ENCODE measurements at regions not wholly inside any gene's neighbourhood (a gene's known extent, or its start where the extent isn't known, plus 50 kb on each side); places are given as distances from the start of the nearest gene placed in this dataset.

GRCh38 chr4:67220861-67221260, 324.4 kb downstream of the CENPC start:
- no peaks in the 10 kb centered on the region for H3K36me3 ChIP-seq (ENCODE audit: control insufficient read depth in 2 of 2, extremely low read depth in 1 of 2, insufficient read depth in 2 of 2, low read length in 2 of 2)
- no peak overlapping the region for H3K4me2 ChIP-seq (ENCODE audit: insufficient read depth, low read length)
- dilution Hi-C loops (cut with MboI; ENCODE audit: extremely low pct_ligation_motif_present, low sequenced_read_pairs) (no loop called here), intact Hi-C loops (cut with micrococcal nuclease) (no loop called here)
- H3K27ac ChIP-seq (ENCODE audit: insufficient read depth, low read depth, low read length): no peak overlapping the region
- TF ChIP-seq FOS (IDR thresholded peaks at IDR 0.05; ENCODE audit: borderline replicate concordance, insufficient read depth, low read length) (no peak), CTCF (IDR thresholded peaks at IDR 0.05; ENCODE audit: extremely low read depth in 1 of 2, insufficient read depth in 1 of 2, low read depth in 1 of 2, low read length in 2 of 2) (no peak), EZH2 (IDR thresholded peaks at IDR 0.05; ENCODE audit: borderline replicate concordance, low read depth, low read length, severe bottlenecking) (no peak), MAX (IDR thresholded peaks at IDR 0.05; ENCODE audit: insufficient read depth, insufficient read length) (no peak), POLR2A (IDR thresholded peaks at IDR 0.05; ENCODE audit: low read depth, low read length) (no peak), MYC (IDR thresholded peaks at IDR 0.05; ENCODE audit: low read depth, low read length) (no peak), JUN (IDR thresholded peaks at IDR 0.05; ENCODE audit: borderline replicate concordance, insufficient read depth, insufficient read length, low read depth) (no peak), GATA2 (IDR thresholded peaks at IDR 0.05; ENCODE audit: insufficient read depth, insufficient read length, low read depth, low read length) (no peak)
- no peaks in the 10 kb centered on the region for H3K4me1 ChIP-seq (ENCODE audit: control insufficient read depth, extremely low read depth, insufficient read depth, low read length)
- no peak overlapping the region for H3K4me3 ChIP-seq (replicated peaks in 1 of 3; ENCODE audit: insufficient read depth in 1 of 3, low read depth in 1 of 3, low read length in 3 of 3)
- H2AFZ ChIP-seq (ENCODE audit: low read depth, low read length): no peak overlapping the region
- H4K20me1 ChIP-seq (replicated peaks; ENCODE audit: control insufficient read depth, extremely low read depth, insufficient read depth, low read length): no peaks in the 10 kb centered on the region
- H3K9ac ChIP-seq (replicated peaks; ENCODE audit: extremely low read depth, insufficient read depth, low read length): no peak overlapping the region
- H3K79me2 ChIP-seq (ENCODE audit: control insufficient read depth, insufficient read depth, low read length): no peaks in the 10 kb centered on the region
- no peaks in the 10 kb centered on the region for H3K9me1 ChIP-seq (replicated peaks; ENCODE audit: control insufficient read depth, extremely low read depth, insufficient read depth, low read length)
- no peak for DNase-seq (ENCODE audit: low read depth, low spot score)
- no peak for FAIRE-seq
- CTCF ChIA-PET: no interaction called here
- no peaks in the 10 kb centered on the region for H3K9me3 ChIP-seq (replicated peaks; ENCODE audit: control insufficient read depth, insufficient read depth, low read length)
- no peaks in the 10 kb centered on the region for H3K27me3 ChIP-seq (ENCODE audit: control insufficient read depth in 2 of 2, insufficient read depth in 2 of 2, low read length in 2 of 2)
- POLR2A ChIA-PET: no interaction called here
- no TSS peak for BruUV-seq (replicated peaks)

Measured in endothelial cell of umbilical vein (primary cell).